Fibroblast of pulmonary artery (primary cell): ENCODE measurements at regions not wholly inside any gene's neighbourhood (a gene's known extent, or its start where the extent isn't known, plus 50 kb on each side); places are given as distances from the start of the nearest gene placed in this dataset.

Experiments used
- DNase-seq: peaks from one replicate; pipeline ENCODE4 v3.0.0-alpha.2; 2010; ENCODE audit warnings: low read depth
- H3K4me3 ChIP-seq: replicated peaks from 2 replicates; pipeline ENCODE4 v1.5.1; 2011; ENCODE audit warnings: low read depth, mild to moderate bottlenecking, control low read depth, low read length, moderate library complexity
- CTCF ChIP-seq: IDR thresholded peaks from 2 replicates; pipeline ENCODE4 v1.5.1; 2011; ENCODE audit warnings: mild to moderate bottlenecking, control low read depth, low read length, inconsistent platforms; ENCODE audit errors: missing control alignments

- DNase-seq: no peak
- H3K4me3 ChIP-seq: no peak overlapping the region
- no peak for TF ChIP-seq CTCF
Observed at GRCh38 chr13:105491345-105491744, 1044.1 kb downstream of the EFNB2 start.

- no peak for DNase-seq
- H3K4me3 ChIP-seq: no peak overlapping the region
- no peak for TF ChIP-seq CTCF
Observed at GRCh38 chr13:105485081-105485480, 1050.4 kb downstream of the EFNB2 start.

- no peak overlapping the region for H3K4me3 ChIP-seq
- TF ChIP-seq CTCF: no peak
- no peak for DNase-seq
Observed at GRCh38 chr13:105474983-105475610, 1060.4 kb downstream of the EFNB2 start.

GRCh38 chr13:105471673-105472072 lies 1063.8 kb downstream of the EFNB2 start:
- TF ChIP-seq CTCF: no peak
- DNase-seq: peak; percentile 81
- no peak overlapping the region for H3K4me3 ChIP-seq

GRCh38 chr13:105466376-105466775 lies 1069.1 kb downstream of the EFNB2 start:
- no peak for TF ChIP-seq CTCF
- no peak for DNase-seq
- H3K4me3 ChIP-seq: no peak overlapping the region

DNA sequence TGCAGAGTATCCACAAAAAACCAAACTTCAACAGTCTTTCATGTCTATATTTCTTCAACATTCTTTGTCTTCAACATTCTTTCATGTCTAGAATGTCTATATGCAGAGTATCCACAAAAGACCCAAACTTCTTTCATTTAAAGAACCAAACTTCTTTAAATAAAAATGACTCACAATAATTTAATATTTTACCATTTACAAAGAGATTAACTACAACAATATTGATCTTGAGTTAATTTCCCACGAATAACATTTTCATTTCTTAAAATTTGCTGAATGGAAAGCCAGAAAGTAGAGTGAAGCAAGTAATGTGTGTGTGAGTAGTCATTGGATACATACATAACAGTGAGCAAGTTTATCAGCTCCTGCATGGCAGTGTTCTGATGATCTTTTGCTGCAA lies 1069.7 kb downstream of the EFNB2 start, which contains the start of gene DAOA:
Gene DAOA, plus strand, starts transcription at position 301 of the 400 bp plus-strand sequence.
- no peak for TF ChIP-seq CTCF
- no peak within 1 kb of the TSS for H3K4me3 ChIP-seq
- no peak for DNase-seq

GRCh38 chr13:105465251-105465650 lies 1070.2 kb downstream of the EFNB2 start:
- no peak for TF ChIP-seq CTCF
- DNase-seq: no peak

More at GRCh38 chr13:105465251-105465650, 1070.2 kb downstream of the EFNB2 start:
- no peak overlapping the region for H3K4me3 ChIP-seq
